ENCODE measurements at regions not wholly inside any gene's neighbourhood (a gene's known extent, or its start where the extent isn't known, plus 50 kb on each side); places are given as distances from the start of the nearest gene placed in this dataset.

GRCh38 chr12:105933671-105934665 lies 204.8 kb downstream of the NUAK1 start:
- no peak overlapping the region for H3K4me3 Mint-ChIP-seq
- DNase-seq (no peak), ATAC-seq (no peak)
- peaks cover 0 to 5% (median 0%) of the 10 kb centered on the region in 9 donors for H3K9me3 Mint-ChIP-seq
- no peaks in the 10 kb centered on the region for H3K36me3 Mint-ChIP-seq
- peaks cover 0 to 2% (median 0%) of the 10 kb centered on the region in 4 donors for H3K4me1 Mint-ChIP-seq
- peaks cover 0 to 27% (median 6%) of the 10 kb centered on the region in 5 donors for H3K27me3 Mint-ChIP-seq
- H3K27ac Mint-ChIP-seq = no peak overlapping the region
- POLR2A ChIA-PET = no interaction called here

- POLR2A ChIA-PET = no interaction called here
- DNase-seq = no peak
- Mint-ChIP-seq H3K27me3 (peaks cover 1 to 28% (median 6%) of the 10 kb centered on the region in 5 donors), H3K4me3 (no peak overlapping the region), H3K4me1 (peaks cover 0 to 2% (median 0%) of the 10 kb centered on the region in 4 donors), H3K27ac (no peak overlapping the region), H3K9me3 (peaks cover 0 to 2% (median 0%) of the 10 kb centered on the region in 9 donors), H3K36me3 (no peaks in the 10 kb centered on the region)
- ATAC-seq = no peak
These were observed 203.6 kb downstream of the NUAK1 start for GRCh38 chr12:105935106-105935505.

GRCh38 chr12:105935981-105936380 lies 202.8 kb downstream of the NUAK1 start:
- Mint-ChIP-seq H3K4me1 (peaks cover 0 to 2% (median 0%) of the 10 kb centered on the region in 4 donors), H3K27ac (no peak overlapping the region), H3K4me3 (no peak overlapping the region), H3K9me3 (peaks cover 0 to 2% (median 0%) of the 10 kb centered on the region in 9 donors), H3K27me3 (peaks cover 1 to 24% (median 6%) of the 10 kb centered on the region in 5 donors), H3K36me3 (no peaks in the 10 kb centered on the region)
- DNase-seq (no peak), ATAC-seq (no peak)
- POLR2A ChIA-PET = no interaction called here

- no peak for ATAC-seq
- no peak overlapping the region for H3K4me3 Mint-ChIP-seq
- DNase-seq = no peak
- H3K4me1 Mint-ChIP-seq = peaks cover 0 to 2% (median 0%) of the 10 kb centered on the region in 4 donors
- POLR2A ChIA-PET = no interaction called here
- H3K27ac Mint-ChIP-seq = no peak overlapping the region
- no peaks in the 10 kb centered on the region for H3K36me3 Mint-ChIP-seq
- peaks cover 1 to 21% (median 6%) of the 10 kb centered on the region in 5 donors for H3K27me3 Mint-ChIP-seq
- peaks cover 0 to 2% (median 0%) of the 10 kb centered on the region in 9 donors for H3K9me3 Mint-ChIP-seq
These were observed 202.3 kb downstream of the NUAK1 start for GRCh38 chr12:105936496-105936895.

- ATAC-seq (no peak), DNase-seq (no peak)
- H3K27ac Mint-ChIP-seq = peak overlapping the region in 1 of 10 donors; percentile 11
- POLR2A ChIA-PET = no interaction called here
- peaks cover 1 to 21% (median 6%) of the 10 kb centered on the region in 5 donors for H3K27me3 Mint-ChIP-seq
- peaks cover 0 to 2% (median 0%) of the 10 kb centered on the region in 9 donors for H3K9me3 Mint-ChIP-seq
- H3K4me3 Mint-ChIP-seq = no peak overlapping the region
- no peaks in the 10 kb centered on the region for H3K36me3 Mint-ChIP-seq
- H3K4me1 Mint-ChIP-seq = peaks cover 0 to 2% (median 0%) of the 10 kb centered on the region in 4 donors
These were observed 201.7 kb downstream of the NUAK1 start for GRCh38 chr12:105937009-105937408.

- H3K36me3 Mint-ChIP-seq = no peaks in the 10 kb centered on the region
- no peak overlapping the region for H3K27ac Mint-ChIP-seq
- no peak for DNase-seq
- peaks cover 0 to 11% (median 0%) of the 10 kb centered on the region in 9 donors for H3K9me3 Mint-ChIP-seq
- peaks cover 0 to 2% (median 0%) of the 10 kb centered on the region in 4 donors for H3K4me1 Mint-ChIP-seq
- POLR2A ChIA-PET = no interaction called here
- H3K27me3 Mint-ChIP-seq = peaks cover 1 to 20% (median 5%) of the 10 kb centered on the region in 5 donors
- no peak for ATAC-seq
- H3K4me3 Mint-ChIP-seq = no peak overlapping the region
These were observed 199.5 kb downstream of the NUAK1 start for GRCh38 chr12:105939181-105939721.

- Mint-ChIP-seq H3K27ac (no peak overlapping the region), H3K9me3 (peaks cover 0 to 13% (median 5%) of the 10 kb centered on the region in 9 donors), H3K36me3 (no peaks in the 10 kb centered on the region), H3K4me1 (no peaks in the 10 kb centered on the region), H3K27me3 (peaks cover 2 to 17% (median 4%) of the 10 kb centered on the region in 5 donors), H3K4me3 (no peak overlapping the region)
- POLR2A ChIA-PET = no interaction called here
- ATAC-seq (no peak), DNase-seq (no peak)
These were observed 196.5 kb downstream of the NUAK1 start for GRCh38 chr12:105942281-105942680.

- Mint-ChIP-seq H3K36me3 (no peaks in the 10 kb centered on the region), H3K27ac (no peak overlapping the region), H3K27me3 (peaks cover 0 to 17% (median 4%) of the 10 kb centered on the region in 5 donors), H3K9me3 (peaks cover 0 to 13% (median 5%) of the 10 kb centered on the region in 9 donors), H3K4me3 (no peak overlapping the region), H3K4me1 (no peaks in the 10 kb centered on the region)
- no peak for ATAC-seq
- no peak for DNase-seq
- POLR2A ChIA-PET = no interaction called here
These were observed 195.2 kb downstream of the NUAK1 start for GRCh38 chr12:105943525-105943924.

- Mint-ChIP-seq H3K9me3 (peaks cover 0 to 24% (median 6%) of the 10 kb centered on the region in 9 donors), H3K27ac (no peak overlapping the region), H3K36me3 (no peaks in the 10 kb centered on the region), H3K27me3 (peaks cover 2 to 15% (median 7%) of the 10 kb centered on the region in 5 donors), H3K4me1 (no peaks in the 10 kb centered on the region), H3K4me3 (no peak overlapping the region)
- DNase-seq (no peak), ATAC-seq (no peak)
- POLR2A ChIA-PET = no interaction called here
These were observed 194.1 kb downstream of the NUAK1 start for GRCh38 chr12:105944628-105945027.

- no peak for DNase-seq
- Mint-ChIP-seq H3K4me1 (no peaks in the 10 kb centered on the region), H3K36me3 (no peaks in the 10 kb centered on the region), H3K9me3 (peaks cover 0 to 26% (median 6%) of the 10 kb centered on the region in 9 donors), H3K27ac (no peak overlapping the region), H3K4me3 (no peak overlapping the region), H3K27me3 (peaks cover 0 to 11% (median 7%) of the 10 kb centered on the region in 5 donors)
- POLR2A ChIA-PET = no interaction called here
- no peak for ATAC-seq
These were observed 192.9 kb downstream of the NUAK1 start for GRCh38 chr12:105945880-105946279.

GRCh38 chr12:105946493-105946901 lies 192.3 kb downstream of the NUAK1 start:
- no peak overlapping the region for H3K4me3 Mint-ChIP-seq
- ATAC-seq (no peak), DNase-seq (no peak)
- no peaks in the 10 kb centered on the region for H3K36me3 Mint-ChIP-seq
- POLR2A ChIA-PET = no interaction called here
- peaks cover 0 to 15% (median 7%) of the 10 kb centered on the region in 5 donors for H3K27me3 Mint-ChIP-seq
- no peak overlapping the region for H3K27ac Mint-ChIP-seq
- peaks cover 0 to 26% (median 6%) of the 10 kb centered on the region in 9 donors for H3K9me3 Mint-ChIP-seq
- H3K4me1 Mint-ChIP-seq = no peaks in the 10 kb centered on the region

GRCh38 chr12:105947906-105948305 lies 190.8 kb downstream of the NUAK1 start:
- H3K36me3 Mint-ChIP-seq = no peaks in the 10 kb centered on the region
- H3K27me3 Mint-ChIP-seq = peaks cover 0 to 20% (median 7%) of the 10 kb centered on the region in 5 donors
- H3K4me3 Mint-ChIP-seq = no peak overlapping the region
- H3K9me3 Mint-ChIP-seq = peaks cover 0 to 25% (median 6%) of the 10 kb centered on the region in 9 donors
- no peak for ATAC-seq
- no peak overlapping the region for H3K27ac Mint-ChIP-seq
- H3K4me1 Mint-ChIP-seq = no peaks in the 10 kb centered on the region
- DNase-seq = no peak
- POLR2A ChIA-PET = no interaction called here

GRCh38 chr12:105948331-105948730 lies 190.4 kb downstream of the NUAK1 start:
- no peak overlapping the region for H3K4me3 Mint-ChIP-seq
- H3K4me1 Mint-ChIP-seq = no peaks in the 10 kb centered on the region
- peaks cover 0 to 21% (median 5%) of the 10 kb centered on the region in 9 donors for H3K9me3 Mint-ChIP-seq
- no peak overlapping the region for H3K27ac Mint-ChIP-seq
- POLR2A ChIA-PET = no interaction called here
- no peak for ATAC-seq
- peaks cover 0 to 20% (median 7%) of the 10 kb centered on the region in 5 donors for H3K27me3 Mint-ChIP-seq
- no peak for DNase-seq
- no peaks in the 10 kb centered on the region for H3K36me3 Mint-ChIP-seq
